Fibroblast of skin of right quadriceps (primary cell): ENCODE measurements at regions not wholly inside any gene's neighbourhood (a gene's known extent, or its start where the extent isn't known, plus 50 kb on each side); places are given as distances from the start of the nearest gene placed in this dataset.

Source experiments
- DNase-seq: peaks from one replicate; pipeline ENCODE4 v3.0.0-alpha.2; 2013

DNA sequence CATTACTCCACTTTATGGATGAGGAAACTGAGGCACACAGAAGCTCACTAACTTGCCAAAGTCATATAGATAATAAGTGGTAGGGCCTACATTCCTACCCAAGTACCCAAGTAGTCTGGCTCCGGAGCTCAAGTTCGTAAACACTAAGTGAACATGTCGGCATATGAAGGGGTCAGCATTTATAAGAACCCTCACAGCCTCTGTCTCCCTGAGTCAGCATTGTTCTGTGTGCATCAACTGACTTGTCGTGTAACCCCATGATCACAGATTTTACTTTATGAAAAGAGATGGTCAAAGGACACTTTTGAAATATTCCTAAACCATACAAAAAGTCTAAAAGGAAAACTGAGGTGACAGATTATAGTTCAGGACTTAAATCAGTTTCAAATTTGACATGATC, 260.1 kb upstream of the CCDC54 start:
- no peak for DNase-seq

GRCh38 chr3:107117922-107118536, 259.2 kb upstream of the CCDC54 start:
- DNase-seq: peak; percentile 79

DNA sequence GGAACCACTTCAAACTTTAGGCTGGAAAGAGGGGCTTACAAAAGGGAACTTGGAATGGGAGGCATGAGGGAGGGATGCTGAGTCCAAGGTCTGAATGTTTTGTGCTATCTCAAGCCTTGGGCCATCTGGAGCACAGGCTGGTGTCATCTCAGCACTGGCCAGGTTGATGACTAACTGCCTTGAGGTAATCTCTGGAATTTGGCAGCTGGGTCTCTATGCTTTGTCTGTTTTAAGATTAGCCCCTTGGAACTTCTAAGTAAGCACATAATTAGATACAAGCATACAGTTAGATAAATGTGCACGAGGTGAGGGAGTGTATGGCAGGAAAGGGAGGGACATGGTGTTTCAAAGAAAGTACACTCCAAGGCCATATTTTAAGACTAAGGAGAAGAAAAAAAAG, 252.4 kb upstream of the CCDC54 start:
- peak; percentile 75 for DNase-seq

GRCh38 chr3:107128946-107129345, 248.3 kb upstream of the CCDC54 start:
- DNase-seq: peak; percentile 7

- DNase-seq: no peak
These were observed 247.0 kb upstream of the CCDC54 start for GRCh38 chr3:107130089-107130700.

GRCh38 chr3:107132674-107133073, 244.6 kb upstream of the CCDC54 start:
- no peak for DNase-seq

- DNase-seq: no peak
These were observed 243.3 kb upstream of the CCDC54 start for GRCh38 chr3:107133891-107134290.

GRCh38 chr3:107142171-107142570, 235.1 kb upstream of the CCDC54 start:
- no peak for DNase-seq

DNA sequence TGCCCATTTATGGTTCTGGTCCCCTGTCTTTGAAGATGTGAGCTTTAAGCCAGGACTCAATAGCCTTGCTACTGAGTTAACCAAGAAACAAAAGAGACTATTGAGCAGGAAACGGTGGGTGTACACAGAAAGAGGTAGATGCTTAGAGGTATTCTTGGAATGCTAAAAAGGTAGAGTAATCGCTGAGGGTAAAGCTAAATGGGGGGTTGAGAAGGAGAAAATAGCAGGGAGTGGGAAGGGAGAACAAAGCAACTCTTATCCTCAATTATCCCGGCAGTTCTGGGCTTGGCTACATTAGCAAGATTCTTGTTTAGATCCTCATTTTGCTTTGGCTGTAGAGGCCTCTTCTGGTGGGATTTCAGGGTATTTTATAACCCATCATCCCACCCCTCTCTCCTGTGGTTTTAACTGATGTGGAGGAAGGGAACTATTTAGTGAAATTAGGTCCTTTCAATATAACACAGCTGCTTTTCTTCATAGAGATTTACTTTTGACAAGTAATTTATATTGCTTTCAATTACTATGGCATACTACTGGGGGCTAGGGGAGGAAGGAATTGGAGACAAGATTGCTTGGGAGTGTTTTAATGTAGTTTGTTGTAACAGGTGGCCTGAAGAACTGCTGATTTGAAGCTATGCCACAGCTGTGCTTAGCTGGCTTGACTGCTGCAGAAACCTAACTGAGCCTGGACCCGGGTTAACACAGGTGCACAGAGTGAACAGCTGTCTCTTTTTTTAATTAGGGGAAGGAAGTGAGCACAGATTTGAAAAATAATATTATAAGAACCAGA, 234.3 kb upstream of the CCDC54 start:
- DNase-seq: no peak

GRCh38 chr3:107150675-107151074, 226.6 kb upstream of the CCDC54 start:
- DNase-seq: no peak

- DNase-seq: no peak
These were observed 223.3 kb upstream of the CCDC54 start for GRCh38 chr3:107153981-107154380.

GRCh38 chr3:107172411-107172810, 204.8 kb upstream of the CCDC54 start:
- no peak for DNase-seq

DNA sequence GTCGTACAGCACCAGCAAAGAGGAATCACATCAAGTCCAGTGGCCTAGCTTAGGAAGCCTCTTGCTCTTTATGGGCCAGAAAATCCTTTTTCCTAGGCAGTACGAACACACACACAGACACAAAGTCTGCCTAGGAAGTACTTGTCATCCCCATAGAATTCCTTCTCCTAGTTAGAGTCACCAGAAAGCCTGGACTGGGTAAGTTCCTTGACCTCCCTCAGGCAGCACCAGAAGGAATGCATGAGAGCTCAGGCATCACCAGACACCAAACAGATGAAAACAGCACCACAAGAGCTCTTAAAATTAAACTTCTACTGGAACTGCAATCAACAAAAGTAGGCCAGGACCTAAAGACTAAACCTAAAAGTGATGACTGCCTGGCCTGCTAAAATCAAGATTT, 192.9 kb upstream of the CCDC54 start:
- DNase-seq: peak; percentile 7

GRCh38 chr3:107188262-107188661, 189.0 kb upstream of the CCDC54 start:
- DNase-seq: no peak

GRCh38 chr3:107189158-107189791, 188.0 kb upstream of the CCDC54 start:
- DNase-seq: no peak

GRCh38 chr3:107193116-107193515, 184.1 kb upstream of the CCDC54 start:
- no peak for DNase-seq

- peak; percentile 45 for DNase-seq
These were observed 178.6 kb upstream of the CCDC54 start for GRCh38 chr3:107198581-107199181.

DNA sequence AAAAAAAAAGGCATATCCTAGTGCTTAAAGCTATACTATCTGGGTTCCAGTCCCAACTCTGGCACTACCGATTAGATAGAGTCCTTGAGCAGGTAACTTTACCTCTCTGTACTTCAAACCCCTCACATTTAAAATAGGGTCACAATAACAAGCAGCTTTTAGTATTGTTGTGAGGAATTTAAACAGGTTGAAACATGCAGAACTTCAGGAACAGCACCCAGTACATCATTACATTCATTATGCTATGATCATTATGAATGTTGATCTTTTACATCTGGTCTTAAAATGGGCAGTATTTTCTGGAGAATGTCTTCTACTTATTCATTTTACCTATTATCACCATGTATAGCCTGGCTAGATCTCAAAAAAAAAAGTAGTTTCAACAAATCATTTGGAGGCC, 176.1 kb upstream of the CCDC54 start:
- no peak for DNase-seq

- peak; percentile 22 for DNase-seq
These were observed 174.4 kb upstream of the CCDC54 start for GRCh38 chr3:107202885-107203284.

- no peak for DNase-seq
These were observed 173.1 kb upstream of the CCDC54 start for GRCh38 chr3:107204121-107204520.

DNA sequence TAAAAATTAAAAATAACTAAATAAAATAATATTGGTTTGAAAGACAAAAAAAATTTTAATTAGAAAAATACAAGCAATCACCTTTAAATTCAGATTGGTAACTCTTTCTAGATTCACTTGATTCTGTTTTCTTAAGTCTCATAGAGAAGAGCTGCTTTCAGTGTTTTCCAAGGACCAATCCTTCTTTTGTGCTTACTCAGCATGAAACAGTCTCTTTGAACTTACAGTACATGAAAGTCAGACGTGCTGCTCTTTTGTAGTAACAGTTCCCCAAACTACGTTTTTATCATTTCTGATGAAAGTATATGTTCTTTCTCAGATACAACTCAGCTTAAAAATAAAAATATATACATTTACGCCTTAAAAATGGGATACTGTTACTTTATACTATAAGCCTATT, 171.9 kb upstream of the CCDC54 start:
- DNase-seq: no peak

DNA sequence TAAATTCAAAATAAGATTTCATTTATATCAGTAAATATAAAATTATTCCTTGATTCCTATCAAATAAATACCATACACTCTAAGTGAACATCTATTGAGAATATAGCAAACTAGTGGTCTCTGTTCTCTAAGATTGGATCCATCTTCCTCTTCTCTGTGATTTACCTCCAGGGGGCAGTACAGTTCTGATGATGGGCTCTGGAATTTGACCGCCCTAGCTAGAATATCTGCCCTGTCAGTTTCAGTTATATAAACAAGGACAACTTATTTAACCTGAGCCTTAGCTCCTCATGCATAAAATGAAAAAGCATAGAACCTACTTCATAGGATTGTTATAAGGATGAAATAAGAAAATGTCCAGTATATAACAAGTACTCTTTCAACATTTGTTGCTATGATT, 171.1 kb upstream of the CCDC54 start:
- DNase-seq: peak; percentile 41

GRCh38 chr3:107206945-107207344, 170.3 kb upstream of the CCDC54 start:
- DNase-seq: no peak
